Testis (tissue), 2 donors: ENCODE measurements at regions not wholly inside any gene's neighbourhood (a gene's known extent, or its start where the extent isn't known, plus 50 kb on each side); places are given as distances from the start of the nearest gene placed in this dataset.

ENCODE experiments used
- POLR2A ChIP-seq: fragments of 450-650 bp; IDR thresholded peaks from one replicate; pipeline ENCODE4 v1.6.1; 2017; ENCODE audit warnings: antibody characterized with exemption, mild to moderate bottlenecking, moderate library complexity
- TF ChIP-seq, protein P1 (sequence below), 3 experiments: fragments of 450-650 bp in 2 of 3; fragments of 200-600 bp in 1 of 3; sonication (generic) in 1 of 3; IDR thresholded peaks; one replicate each; pipeline ENCODE4 v1.5.1; 2016 to 2019; ENCODE audit warnings: antibody characterized with exemption in 3 of 3, mild to moderate bottlenecking in 2 of 3, moderate library complexity in 1 of 3

DNA sequence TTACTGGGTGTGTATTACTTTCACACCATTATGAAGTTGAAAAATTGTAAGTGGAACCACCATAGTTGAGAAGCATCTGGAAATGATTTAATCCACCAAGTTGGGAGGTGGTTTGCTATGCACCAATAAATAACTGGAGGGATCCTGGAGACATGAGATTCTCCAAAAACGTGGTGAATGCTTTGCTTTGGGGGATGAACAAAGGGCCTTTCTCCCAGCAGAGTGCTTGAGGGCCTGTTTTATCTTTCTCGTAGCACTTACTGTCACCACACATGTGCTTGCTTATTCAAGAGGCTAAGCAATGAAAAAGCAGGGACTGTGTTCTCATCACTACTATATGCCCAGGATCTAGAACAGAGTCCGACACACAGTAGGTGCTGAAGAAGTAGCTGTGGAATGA lies 371.1 kb downstream of the DHX35 start:
- TF ChIP-seq, protein P1, sequence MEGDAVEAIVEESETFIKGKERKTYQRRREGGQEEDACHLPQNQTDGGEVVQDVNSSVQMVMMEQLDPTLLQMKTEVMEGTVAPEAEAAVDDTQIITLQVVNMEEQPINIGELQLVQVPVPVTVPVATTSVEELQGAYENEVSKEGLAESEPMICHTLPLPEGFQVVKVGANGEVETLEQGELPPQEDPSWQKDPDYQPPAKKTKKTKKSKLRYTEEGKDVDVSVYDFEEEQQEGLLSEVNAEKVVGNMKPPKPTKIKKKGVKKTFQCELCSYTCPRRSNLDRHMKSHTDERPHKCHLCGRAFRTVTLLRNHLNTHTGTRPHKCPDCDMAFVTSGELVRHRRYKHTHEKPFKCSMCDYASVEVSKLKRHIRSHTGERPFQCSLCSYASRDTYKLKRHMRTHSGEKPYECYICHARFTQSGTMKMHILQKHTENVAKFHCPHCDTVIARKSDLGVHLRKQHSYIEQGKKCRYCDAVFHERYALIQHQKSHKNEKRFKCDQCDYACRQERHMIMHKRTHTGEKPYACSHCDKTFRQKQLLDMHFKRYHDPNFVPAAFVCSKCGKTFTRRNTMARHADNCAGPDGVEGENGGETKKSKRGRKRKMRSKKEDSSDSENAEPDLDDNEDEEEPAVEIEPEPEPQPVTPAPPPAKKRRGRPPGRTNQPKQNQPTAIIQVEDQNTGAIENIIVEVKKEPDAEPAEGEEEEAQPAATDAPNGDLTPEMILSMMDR (IDR thresholded peaks at IDR 0.05), result no peak
- no peak for TF ChIP-seq POLR2A
